VCaP (cell line): ENCODE measurements at regions not wholly inside any gene's neighbourhood (a gene's known extent, or its start where the extent isn't known, plus 50 kb on each side); places are given as distances from the start of the nearest gene placed in this dataset.
"Not testable (repeated sequence)": the region's sequence is repeated elsewhere in the genome, so short reads cannot be mapped to it uniquely, and the experiment has no call there.

Source experiments
- H3K27ac ChIP-seq: fragments of 450-650 bp; 2 replicates; pipeline ENCODE4 v1.5.1; 2017
- TF ChIP-seq, protein P1 (sequence below): fragments of 450-650 bp; conservative IDR thresholded peaks from 2 replicates; pipeline ENCODE4 v1.5.1; 2017; ENCODE audit warnings: mild to moderate bottlenecking, moderate library complexity

DNA sequence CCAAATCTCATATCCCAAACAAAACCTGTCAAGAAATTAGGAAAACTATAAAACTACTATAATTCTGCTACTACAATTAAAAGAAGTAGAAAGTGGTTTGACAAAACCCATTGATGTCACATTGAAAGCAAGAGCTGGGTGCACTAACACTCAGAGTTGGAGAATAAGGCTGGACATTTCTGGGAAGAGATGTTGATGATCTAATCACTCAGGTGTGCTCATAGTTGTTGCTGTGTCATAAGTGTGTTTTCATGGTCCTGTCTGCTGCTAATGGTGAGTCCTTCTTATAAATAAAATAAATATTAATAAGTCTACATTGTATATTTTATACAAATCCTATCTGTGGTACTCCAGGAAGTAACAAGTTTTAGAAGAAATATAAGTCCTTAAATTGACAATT, 168.2 kb upstream of the LRP1B start:
- TF ChIP-seq, protein P1, sequence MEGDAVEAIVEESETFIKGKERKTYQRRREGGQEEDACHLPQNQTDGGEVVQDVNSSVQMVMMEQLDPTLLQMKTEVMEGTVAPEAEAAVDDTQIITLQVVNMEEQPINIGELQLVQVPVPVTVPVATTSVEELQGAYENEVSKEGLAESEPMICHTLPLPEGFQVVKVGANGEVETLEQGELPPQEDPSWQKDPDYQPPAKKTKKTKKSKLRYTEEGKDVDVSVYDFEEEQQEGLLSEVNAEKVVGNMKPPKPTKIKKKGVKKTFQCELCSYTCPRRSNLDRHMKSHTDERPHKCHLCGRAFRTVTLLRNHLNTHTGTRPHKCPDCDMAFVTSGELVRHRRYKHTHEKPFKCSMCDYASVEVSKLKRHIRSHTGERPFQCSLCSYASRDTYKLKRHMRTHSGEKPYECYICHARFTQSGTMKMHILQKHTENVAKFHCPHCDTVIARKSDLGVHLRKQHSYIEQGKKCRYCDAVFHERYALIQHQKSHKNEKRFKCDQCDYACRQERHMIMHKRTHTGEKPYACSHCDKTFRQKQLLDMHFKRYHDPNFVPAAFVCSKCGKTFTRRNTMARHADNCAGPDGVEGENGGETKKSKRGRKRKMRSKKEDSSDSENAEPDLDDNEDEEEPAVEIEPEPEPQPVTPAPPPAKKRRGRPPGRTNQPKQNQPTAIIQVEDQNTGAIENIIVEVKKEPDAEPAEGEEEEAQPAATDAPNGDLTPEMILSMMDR = no peak
- no peak overlapping the region for H3K27ac ChIP-seq

DNA sequence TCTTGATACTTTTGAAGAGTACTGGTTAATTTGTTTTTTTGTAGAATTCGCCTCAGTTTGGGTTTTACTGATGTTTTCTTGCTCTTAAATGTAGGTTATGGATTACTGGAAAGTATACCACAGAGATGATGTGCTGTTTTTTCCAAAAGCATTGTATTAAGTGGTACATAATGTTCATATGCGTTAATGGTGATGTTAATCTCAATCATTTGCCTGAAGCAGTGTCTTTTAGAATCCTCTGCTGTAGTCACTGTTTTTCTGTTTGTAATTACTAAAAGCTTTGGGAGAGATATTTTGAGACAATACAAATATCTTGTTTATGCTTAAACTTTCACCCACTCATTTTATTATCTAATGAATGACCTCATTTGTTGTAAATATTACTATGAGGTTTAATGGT, 163.4 kb upstream of the LRP1B start:
- H3K27ac ChIP-seq = no peak overlapping the region
- TF ChIP-seq, protein P1 = no peak

DNA sequence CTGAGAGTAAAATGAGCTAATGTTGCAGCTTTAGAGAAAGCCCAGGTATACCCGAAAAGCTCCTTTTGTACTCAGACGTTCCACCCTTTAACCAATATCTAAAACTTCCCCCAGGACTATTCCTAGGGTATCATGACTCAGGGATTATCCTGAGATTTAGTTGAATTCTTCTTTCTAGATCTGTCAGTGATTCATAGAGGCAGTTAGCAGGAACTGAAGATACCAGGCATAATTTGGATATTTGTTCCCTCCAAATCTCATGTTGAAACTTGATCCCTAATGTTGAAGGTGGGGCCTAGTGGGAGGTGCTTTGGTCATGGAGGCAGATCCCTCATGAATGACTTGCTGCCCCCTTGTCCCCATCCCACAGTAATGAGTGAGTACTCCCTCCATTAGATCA, 161.2 kb upstream of the LRP1B start:
- TF ChIP-seq, protein P1 = no peak
- H3K27ac ChIP-seq = peak overlapping the region; percentile 67

DNA sequence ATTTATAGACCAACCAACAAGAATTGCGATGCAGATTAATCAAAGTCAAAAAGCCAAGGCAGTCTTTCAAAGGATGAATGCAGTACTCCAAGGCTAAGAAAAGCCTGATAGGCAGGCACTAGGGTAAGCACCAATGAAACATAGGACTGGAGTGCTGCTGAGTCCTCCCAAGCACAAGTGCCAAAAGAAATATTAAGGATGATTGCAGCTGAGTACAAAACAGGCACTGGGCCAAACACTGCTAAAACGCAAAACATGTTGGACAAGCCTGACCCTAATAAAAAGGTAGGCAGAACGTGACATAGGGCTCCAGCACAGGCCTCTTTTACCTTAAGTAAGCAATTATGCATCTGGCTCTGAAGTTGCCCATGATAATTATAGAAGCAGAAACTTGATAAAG, 160.1 kb upstream of the LRP1B start:
- H3K27ac ChIP-seq = peak overlapping the region; percentile 67
- TF ChIP-seq, protein P1 = no peak

DNA sequence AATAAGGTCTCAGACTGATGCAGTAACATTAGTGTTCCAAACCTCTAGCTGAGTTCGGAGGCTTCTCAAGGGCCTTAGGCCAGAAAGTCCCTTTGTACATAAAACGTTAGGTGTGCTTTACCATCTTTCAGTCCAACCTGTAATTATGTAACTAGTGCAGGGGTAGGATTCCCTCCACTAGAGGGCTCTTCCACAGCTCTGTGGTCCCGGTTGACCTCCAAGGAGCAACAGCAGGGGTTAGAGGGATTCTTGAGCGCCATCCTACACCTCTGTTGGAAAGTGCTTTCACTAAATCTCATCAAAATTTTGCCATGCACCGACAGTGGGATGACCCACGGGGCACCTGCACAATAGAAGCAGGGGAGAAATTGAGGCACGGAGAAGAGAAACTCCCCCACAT, 155.8 kb upstream of the LRP1B start:
- no peak overlapping the region for H3K27ac ChIP-seq
- TF ChIP-seq, protein P1 = peak; percentile 31; the same call in 1 of the 2 replicates

DNA sequence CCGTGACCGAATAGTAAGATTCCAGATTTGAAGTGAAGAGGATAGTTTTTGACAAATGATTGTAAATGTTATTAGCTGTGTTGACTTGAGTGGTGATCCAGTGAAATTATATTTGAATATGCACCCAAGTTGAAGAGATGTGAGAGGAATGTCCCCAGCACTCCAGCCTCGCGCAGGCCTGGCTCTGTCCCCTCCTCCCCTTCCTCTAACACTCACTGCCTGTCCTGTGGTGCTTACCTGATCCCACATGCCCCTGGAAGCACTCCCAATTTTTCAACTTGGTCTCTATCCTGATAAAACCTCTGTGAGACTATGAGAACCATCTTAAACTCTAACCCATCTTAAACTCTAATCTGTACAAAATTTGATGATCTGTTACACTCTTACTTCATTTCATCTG, 154.7 kb upstream of the LRP1B start:
- H3K27ac ChIP-seq = no peak overlapping the region
- TF ChIP-seq, protein P1 = no peak

DNA sequence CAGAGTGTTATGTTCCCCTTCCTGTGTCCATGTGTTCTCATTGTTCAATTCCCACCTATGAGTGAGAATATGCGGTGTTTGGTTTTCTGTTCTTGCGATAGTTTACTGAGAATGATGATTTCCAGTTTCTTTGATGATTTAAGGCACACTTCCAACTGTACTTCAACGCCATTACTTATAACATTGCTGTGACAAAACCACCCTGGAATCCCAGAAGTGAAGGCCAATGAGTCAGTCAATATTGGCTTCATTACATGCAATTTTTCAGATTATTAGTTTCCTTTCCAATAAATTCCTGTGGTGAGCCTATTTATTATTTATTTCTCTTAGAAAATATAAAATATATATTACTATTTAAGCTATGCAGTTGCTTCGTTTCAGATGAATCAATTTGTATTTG, 153.5 kb upstream of the LRP1B start:
- H3K27ac ChIP-seq = not testable (repeated sequence)

DNA sequence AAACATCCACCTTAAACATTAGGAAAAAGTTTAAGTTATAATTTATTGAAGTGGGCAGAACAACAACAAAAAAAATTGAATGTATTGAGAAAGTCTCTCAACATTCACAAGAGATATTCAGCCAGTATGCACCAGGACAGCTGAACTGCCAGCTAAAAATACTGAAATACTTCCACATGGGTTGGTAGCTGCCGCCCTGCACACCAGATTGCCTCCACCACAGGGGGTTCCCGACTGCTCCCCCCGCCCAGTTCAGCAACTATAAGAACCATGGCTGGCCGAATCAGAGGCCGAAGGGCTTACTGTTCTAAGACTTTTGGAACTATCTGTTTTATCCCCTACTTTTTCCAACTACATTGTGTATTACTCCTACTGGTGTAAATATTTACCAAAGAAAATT, 150.0 kb upstream of the LRP1B start:
- no peak overlapping the region for H3K27ac ChIP-seq
- TF ChIP-seq, protein P1 = no peak
